Breast epithelium (tissue), 3 donors: ENCODE measurements at regions not wholly inside any gene's neighbourhood (a gene's known extent, or its start where the extent isn't known, plus 50 kb on each side); places are given as distances from the start of the nearest gene placed in this dataset.

Experiments
- POLR2AphosphoS5 ChIP-seq, 3 donors: sonication (generic); formaldehyde crosslinking; IDR thresholded peaks; one replicate each; pipeline ENCODE4 v1.6.1; 2017; ENCODE audit warnings: antibody characterized with exemption in 3 of 3
- TF ChIP-seq, protein P1 (sequence below), 3 donors: fragments of 450-650 bp; IDR thresholded peaks; one replicate each; pipeline ENCODE4 v1.5.1; 2016 to 2017; ENCODE audit warnings: antibody characterized with exemption in 3 of 3, mild to moderate bottlenecking in 3 of 3, moderate library complexity in 3 of 3

DNA sequence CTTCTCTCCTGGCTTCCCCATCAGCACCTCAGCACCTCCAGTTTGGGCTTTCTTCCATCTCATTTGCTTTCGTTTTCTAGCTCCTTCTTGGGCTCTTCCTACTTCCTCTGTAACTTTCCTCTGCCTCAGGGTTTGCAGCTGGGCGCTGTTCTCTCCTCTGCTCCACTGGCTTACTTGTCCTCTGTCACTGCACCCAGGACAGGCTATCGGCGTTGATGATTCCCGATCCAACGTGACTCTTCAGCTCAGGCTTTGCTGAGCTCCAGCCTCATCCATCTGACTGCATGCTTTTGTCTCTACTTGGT lies 362.4 kb downstream of the CYRIA start:
- TF ChIP-seq, protein P1, sequence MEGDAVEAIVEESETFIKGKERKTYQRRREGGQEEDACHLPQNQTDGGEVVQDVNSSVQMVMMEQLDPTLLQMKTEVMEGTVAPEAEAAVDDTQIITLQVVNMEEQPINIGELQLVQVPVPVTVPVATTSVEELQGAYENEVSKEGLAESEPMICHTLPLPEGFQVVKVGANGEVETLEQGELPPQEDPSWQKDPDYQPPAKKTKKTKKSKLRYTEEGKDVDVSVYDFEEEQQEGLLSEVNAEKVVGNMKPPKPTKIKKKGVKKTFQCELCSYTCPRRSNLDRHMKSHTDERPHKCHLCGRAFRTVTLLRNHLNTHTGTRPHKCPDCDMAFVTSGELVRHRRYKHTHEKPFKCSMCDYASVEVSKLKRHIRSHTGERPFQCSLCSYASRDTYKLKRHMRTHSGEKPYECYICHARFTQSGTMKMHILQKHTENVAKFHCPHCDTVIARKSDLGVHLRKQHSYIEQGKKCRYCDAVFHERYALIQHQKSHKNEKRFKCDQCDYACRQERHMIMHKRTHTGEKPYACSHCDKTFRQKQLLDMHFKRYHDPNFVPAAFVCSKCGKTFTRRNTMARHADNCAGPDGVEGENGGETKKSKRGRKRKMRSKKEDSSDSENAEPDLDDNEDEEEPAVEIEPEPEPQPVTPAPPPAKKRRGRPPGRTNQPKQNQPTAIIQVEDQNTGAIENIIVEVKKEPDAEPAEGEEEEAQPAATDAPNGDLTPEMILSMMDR (IDR thresholded peaks at IDR 0.05) = no peak
- no peak for TF ChIP-seq POLR2AphosphoS5 (IDR thresholded peaks at IDR 0.05)
